Liver (tissue), 2 donors: ENCODE measurements at regions not wholly inside any gene's neighbourhood (a gene's known extent, or its start where the extent isn't known, plus 50 kb on each side); places are given as distances from the start of the nearest gene placed in this dataset.

ENCODE experiments used
- CTCF ChIP-seq: fragments of 150-350 bp; IDR thresholded peaks from 2 replicates; pipeline ENCODE4 v1.5.1; 2017; ENCODE audit warnings: improper control_type of control experiment, low read depth, low read length; ENCODE audit not compliant: missing input control
- YY1 ChIP-seq: IDR thresholded peaks from 2 replicates; pipeline ENCODE4 v1.6.1; 2016; ENCODE audit warnings: antibody characterized with exemption, mild to moderate bottlenecking
- donor health status: healthy.

DNA sequence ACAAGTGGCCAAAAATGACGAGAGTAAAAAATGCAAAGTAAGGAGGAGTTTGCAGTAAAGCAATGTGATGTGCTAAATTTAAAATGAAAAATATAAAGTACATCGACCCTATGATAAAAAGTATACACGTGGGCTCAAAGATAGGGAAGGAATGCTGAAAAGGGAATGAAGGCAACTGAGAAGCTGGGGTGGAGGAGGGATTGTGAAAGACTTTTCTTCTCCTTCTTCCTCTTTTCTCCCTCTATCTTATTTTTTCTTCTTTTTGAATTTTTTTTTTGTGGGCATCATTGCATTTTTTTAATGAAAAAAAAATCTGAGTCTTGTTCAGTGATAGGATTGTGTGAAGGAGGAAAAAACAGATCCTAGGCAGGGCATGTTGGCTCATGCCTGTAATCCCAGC is 57.6 kb upstream of the STK17B start:
- no peak for TF ChIP-seq CTCF
- TF ChIP-seq YY1, result no peak
